ENCODE measurements at regions not wholly inside any gene's neighbourhood (a gene's known extent, or its start where the extent isn't known, plus 50 kb on each side); places are given as distances from the start of the nearest gene placed in this dataset.

DNA sequence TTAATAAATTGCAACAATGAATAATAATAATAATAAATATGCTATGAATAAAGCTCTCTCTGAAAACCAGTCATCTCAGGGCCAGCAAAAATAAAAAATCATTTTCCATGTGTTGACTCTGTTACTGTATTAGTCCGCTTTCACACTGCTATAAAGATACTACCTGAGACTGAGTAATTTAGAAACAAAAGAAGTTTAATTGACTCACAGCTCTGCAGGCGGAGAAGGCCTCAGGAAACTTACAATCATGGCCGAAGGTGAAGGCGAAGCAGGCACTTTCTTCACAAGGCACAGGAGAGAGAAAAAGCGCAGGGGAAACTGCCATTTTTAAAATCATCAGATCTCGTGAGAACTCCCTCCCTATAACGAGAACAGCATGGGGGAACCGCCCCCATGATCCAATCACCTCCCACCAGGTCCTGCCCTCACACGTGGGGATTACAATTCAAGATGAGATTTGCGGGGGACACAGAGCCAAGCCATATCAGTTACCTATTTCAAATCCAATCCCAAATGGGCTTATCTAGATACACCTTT is 224.1 kb downstream of the IGSF11 start:
- no peak overlapping the region for H3K4me3 ChIP-seq (ENCODE audit: low read length)
- DNase-seq (ENCODE audit: low read depth) = no peak
- TF ChIP-seq, protein P1, sequence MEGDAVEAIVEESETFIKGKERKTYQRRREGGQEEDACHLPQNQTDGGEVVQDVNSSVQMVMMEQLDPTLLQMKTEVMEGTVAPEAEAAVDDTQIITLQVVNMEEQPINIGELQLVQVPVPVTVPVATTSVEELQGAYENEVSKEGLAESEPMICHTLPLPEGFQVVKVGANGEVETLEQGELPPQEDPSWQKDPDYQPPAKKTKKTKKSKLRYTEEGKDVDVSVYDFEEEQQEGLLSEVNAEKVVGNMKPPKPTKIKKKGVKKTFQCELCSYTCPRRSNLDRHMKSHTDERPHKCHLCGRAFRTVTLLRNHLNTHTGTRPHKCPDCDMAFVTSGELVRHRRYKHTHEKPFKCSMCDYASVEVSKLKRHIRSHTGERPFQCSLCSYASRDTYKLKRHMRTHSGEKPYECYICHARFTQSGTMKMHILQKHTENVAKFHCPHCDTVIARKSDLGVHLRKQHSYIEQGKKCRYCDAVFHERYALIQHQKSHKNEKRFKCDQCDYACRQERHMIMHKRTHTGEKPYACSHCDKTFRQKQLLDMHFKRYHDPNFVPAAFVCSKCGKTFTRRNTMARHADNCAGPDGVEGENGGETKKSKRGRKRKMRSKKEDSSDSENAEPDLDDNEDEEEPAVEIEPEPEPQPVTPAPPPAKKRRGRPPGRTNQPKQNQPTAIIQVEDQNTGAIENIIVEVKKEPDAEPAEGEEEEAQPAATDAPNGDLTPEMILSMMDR (conservative IDR thresholded peaks at IDR 0.05; ENCODE audit: low read depth, low read length) = no peak

DNA sequence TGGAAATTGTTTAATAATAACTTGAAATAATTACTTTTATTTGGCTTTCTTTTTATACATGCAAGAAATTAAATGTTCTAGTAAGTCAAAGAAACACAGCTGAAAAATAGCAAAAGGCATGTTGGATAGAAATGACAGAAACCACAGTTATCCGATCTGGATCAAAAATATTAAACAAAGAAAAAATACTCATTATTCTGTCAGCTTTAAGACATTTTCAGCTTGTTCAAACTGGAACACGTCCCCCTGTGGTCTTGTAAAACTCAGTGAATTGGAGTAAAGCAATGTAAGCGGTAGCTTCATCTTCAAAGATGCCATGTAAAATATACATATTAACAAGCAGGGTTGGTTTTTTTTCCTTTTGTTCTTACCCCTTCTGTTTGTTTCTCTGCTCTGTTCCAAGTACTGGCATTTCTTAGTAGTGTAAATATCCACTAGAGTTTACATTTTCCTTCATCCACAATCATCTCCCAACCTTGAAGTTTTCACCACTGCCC is 223.4 kb downstream of the IGSF11 start:
- TF ChIP-seq, protein P1 (conservative IDR thresholded peaks at IDR 0.05; ENCODE audit: low read depth, low read length) = no peak
- DNase-seq (ENCODE audit: low read depth) = no peak
- H3K4me3 ChIP-seq (ENCODE audit: low read length) = no peak overlapping the region

DNA sequence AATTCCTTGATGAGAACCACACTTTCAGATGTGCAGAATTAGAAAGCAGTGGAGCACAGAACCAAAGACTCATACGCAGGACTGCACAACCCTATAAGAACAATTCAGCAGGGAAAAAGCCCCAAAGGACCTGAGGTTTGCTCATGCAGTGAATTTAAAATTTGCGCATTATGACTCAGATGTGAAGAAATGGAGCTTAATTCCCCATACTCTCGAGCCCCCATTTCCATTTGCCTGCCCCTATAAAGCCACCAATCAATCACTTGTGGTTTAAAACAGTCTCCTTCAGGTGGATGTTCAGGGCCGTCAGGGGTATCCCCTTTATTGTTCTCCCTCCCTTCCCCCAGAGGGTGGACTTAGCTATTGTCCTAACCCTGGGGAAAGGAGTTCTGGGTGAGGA is 221.2 kb downstream of the IGSF11 start:
- DNase-seq (ENCODE audit: low read depth) = no peak
- TF ChIP-seq, protein P1 (conservative IDR thresholded peaks at IDR 0.05; ENCODE audit: low read depth, low read length) = no peak
- no peak overlapping the region for H3K4me3 ChIP-seq (ENCODE audit: low read length)

DNA sequence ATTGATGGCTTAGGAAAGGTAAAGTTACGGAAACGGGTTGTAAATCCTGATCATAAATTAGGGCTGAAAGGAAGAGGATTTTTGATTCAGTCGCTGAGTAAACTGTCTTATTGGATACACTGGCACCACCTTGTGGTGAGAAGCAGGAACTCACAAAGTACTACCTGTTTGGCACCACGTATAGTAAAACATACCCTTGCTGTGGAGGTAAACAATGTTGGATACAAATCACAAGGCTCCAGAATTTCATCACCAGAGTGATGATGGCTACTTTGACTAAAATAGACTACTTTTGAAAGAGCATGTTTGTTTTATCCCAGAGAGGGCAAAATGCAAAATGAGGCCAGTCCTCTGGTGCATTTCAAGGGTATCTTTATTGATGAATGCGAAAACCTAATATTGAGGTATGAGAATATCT is 216.9 kb downstream of the IGSF11 start:
- peak; percentile 18 for DNase-seq (ENCODE audit: low read depth)
- TF ChIP-seq, protein P1 (conservative IDR thresholded peaks at IDR 0.05; ENCODE audit: low read depth, low read length) = peak; percentile 91

DNA sequence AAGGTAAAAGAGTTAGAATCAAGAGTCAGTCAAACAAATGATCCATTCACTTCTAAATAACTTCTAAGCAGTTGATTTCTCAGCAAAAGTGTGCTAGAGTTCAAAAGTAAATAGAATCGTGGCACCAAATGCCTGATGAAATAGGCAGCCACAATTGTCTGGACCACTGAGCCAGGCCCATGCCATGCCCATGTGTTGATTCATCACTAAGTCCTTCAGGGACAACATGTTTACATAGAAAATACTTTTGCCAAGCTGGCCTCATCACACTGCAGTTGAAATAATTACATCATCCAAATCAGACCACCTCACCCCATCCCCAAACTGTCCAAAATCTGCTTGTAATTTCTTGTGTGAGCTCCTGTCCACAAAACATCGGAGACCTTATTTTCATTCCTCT is 216.3 kb downstream of the IGSF11 start:
- H3K4me3 ChIP-seq (ENCODE audit: low read length) = no peak overlapping the region
- TF ChIP-seq, protein P1 (conservative IDR thresholded peaks at IDR 0.05; ENCODE audit: low read depth, low read length) = no peak
- no peak for DNase-seq (ENCODE audit: low read depth)

More for the DNA sequence above, 216.9 kb downstream of the IGSF11 start:
- no peak overlapping the region for H3K4me3 ChIP-seq (ENCODE audit: low read length)

DNA sequence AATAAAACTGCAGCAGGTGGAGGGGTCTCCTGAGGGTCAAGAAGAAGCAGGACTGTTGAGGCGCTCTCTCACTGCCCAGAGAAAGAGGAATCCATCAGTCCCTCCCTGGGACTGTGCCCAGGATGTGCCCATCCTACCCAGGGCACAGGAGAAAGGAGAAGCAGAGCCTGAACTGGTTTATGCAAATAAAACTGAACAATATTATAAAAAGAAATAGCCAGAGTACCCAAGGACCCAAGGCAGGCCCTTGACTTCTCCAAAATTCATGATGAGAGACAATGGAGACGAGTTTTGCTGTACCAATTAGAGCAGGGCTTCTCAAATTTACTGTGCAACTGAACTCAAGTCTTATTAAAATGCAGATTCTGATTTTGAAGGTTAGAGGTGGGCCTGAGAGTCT is 211.0 kb downstream of the IGSF11 start:
- no peak for DNase-seq (ENCODE audit: low read depth)
- H3K4me3 ChIP-seq (ENCODE audit: low read length) = no peak overlapping the region
- TF ChIP-seq, protein P1 (conservative IDR thresholded peaks at IDR 0.05; ENCODE audit: low read depth, low read length) = no peak

DNA sequence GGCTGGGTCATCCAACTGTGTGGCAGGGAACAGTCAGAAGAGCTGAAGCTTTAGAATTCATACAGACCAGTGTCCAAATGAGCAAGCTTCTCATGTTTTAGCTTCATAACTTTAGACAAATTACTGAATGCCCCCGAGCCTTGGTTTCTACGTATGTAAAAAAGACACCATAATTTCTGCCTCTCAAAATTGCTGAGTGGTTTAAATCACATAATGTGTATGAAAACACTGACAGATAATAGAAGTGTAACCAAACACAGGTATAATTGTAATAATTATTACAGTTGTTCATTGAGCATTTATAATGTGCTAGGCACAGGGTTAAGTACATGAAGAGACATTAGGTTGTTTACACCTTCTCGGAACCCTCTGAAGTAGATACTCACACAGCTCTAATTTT is 207.2 kb downstream of the IGSF11 start:
- DNase-seq (ENCODE audit: low read depth) = no peak
- TF ChIP-seq, protein P1 (conservative IDR thresholded peaks at IDR 0.05; ENCODE audit: low read depth, low read length) = no peak
- H3K4me3 ChIP-seq (ENCODE audit: low read length) = no peak overlapping the region
